ENCODE measurements at regions not wholly inside any gene's neighbourhood (a gene's known extent, or its start where the extent isn't known, plus 50 kb on each side); places are given as distances from the start of the nearest gene placed in this dataset.

DNA sequence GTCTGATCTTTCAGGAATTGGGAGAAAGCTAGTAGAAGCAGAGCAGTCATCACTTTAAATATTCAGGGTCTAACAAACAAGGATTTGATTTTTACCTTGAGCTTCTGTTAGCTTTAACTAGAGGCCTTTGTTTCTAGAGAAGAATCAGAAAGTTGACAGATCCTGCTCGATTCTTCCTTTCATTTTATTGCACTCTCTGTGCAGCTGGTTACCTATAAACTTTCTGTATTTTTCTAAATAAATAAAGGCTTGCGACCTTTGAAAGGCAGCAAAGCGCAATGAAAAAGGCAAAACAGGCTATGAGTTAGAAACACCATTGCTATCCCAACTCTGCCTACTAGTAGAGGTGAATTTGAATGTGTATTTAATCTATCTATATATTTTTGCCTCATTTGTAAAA, 101.4 kb upstream of the NPY2R start:
- no peak for TF ChIP-seq ZFP3 (CRISPR knock-in tag; IDR thresholded peaks at IDR 0.05)
- no peak for TF ChIP-seq ISL1 (CRISPR knock-in tag; IDR thresholded peaks at IDR 0.05)
- no peak for TF ChIP-seq OSR1 (CRISPR knock-in tag; IDR thresholded peaks at IDR 0.05)
- TF ChIP-seq CSDC2 (CRISPR knock-in tag; IDR thresholded peaks at IDR 0.05) = no peak
- TF ChIP-seq ARNTL (CRISPR knock-in tag; IDR thresholded peaks at IDR 0.05; ENCODE audit: borderline replicate concordance, low read depth) = no peak
- TF ChIP-seq, protein P1, sequence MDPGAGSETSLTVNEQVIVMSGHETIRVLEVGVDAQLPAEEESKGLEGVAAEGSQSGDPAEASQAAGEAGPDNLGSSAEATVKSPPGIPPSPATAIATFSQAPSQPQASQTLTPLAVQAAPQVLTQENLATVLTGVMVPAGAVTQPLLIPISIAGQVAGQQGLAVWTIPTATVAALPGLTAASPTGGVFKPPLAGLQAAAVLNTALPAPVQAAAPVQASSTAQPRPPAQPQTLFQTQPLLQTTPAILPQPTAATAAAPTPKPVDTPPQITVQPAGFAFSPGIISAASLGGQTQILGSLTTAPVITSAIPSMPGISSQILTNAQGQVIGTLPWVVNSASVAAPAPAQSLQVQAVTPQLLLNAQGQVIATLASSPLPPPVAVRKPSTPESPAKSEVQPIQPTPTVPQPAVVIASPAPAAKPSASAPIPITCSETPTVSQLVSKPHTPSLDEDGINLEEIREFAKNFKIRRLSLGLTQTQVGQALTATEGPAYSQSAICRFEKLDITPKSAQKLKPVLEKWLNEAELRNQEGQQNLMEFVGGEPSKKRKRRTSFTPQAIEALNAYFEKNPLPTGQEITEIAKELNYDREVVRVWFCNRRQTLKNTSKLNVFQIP (CRISPR knock-in tag; IDR thresholded peaks at IDR 0.05; ENCODE audit: borderline replicate concordance, low read depth) = no peak
- TF ChIP-seq ESRRG (CRISPR knock-in tag; IDR thresholded peaks at IDR 0.05) = no peak
- TF ChIP-seq RARB (CRISPR knock-in tag; IDR thresholded peaks at IDR 0.05) = no peak
- no peak for TF ChIP-seq PPARA (CRISPR knock-in tag; IDR thresholded peaks at IDR 0.05; ENCODE audit: borderline replicate concordance)
- TF ChIP-seq, protein P2, sequence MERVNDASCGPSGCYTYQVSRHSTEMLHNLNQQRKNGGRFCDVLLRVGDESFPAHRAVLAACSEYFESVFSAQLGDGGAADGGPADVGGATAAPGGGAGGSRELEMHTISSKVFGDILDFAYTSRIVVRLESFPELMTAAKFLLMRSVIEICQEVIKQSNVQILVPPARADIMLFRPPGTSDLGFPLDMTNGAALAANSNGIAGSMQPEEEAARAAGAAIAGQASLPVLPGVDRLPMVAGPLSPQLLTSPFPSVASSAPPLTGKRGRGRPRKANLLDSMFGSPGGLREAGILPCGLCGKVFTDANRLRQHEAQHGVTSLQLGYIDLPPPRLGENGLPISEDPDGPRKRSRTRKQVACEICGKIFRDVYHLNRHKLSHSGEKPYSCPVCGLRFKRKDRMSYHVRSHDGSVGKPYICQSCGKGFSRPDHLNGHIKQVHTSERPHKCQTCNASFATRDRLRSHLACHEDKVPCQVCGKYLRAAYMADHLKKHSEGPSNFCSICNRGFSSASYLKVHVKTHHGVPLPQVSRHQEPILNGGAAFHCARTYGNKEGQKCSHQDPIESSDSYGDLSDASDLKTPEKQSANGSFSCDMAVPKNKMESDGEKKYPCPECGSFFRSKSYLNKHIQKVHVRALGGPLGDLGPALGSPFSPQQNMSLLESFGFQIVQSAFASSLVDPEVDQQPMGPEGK (CRISPR knock-in tag; IDR thresholded peaks at IDR 0.05; ENCODE audit: borderline replicate concordance) = no peak
- no peak for TF ChIP-seq ZNF565 (CRISPR knock-in tag; conservative IDR thresholded peaks at IDR 0.05; ENCODE audit: low read depth)
- no peak for TF ChIP-seq TCF4 (CRISPR knock-in tag; IDR thresholded peaks at IDR 0.05; ENCODE audit: borderline replicate concordance)
- TF ChIP-seq ZNF70 (CRISPR knock-in tag; IDR thresholded peaks at IDR 0.05) = no peak
- no peak for TF ChIP-seq BACH2 (CRISPR knock-in tag; IDR thresholded peaks at IDR 0.05; ENCODE audit: borderline replicate concordance)
- TF ChIP-seq, protein P3, sequence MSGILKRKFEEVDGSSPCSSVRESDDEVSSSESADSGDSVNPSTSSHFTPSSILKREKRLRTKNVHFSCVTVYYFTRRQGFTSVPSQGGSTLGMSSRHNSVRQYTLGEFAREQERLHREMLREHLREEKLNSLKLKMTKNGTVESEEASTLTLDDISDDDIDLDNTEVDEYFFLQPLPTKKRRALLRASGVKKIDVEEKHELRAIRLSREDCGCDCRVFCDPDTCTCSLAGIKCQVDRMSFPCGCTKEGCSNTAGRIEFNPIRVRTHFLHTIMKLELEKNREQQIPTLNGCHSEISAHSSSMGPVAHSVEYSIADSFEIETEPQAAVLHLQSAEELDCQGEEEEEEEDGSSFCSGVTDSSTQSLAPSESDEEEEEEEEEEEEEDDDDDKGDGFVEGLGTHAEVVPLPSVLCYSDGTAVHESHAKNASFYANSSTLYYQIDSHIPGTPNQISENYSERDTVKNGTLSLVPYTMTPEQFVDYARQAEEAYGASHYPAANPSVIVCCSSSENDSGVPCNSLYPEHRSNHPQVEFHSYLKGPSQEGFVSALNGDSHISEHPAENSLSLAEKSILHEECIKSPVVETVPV (CRISPR knock-in tag; IDR thresholded peaks at IDR 0.05) = no peak
- no peak for TF ChIP-seq SNAI2 (CRISPR knock-in tag; IDR thresholded peaks at IDR 0.05)
- no peak for ATAC-seq

DNA sequence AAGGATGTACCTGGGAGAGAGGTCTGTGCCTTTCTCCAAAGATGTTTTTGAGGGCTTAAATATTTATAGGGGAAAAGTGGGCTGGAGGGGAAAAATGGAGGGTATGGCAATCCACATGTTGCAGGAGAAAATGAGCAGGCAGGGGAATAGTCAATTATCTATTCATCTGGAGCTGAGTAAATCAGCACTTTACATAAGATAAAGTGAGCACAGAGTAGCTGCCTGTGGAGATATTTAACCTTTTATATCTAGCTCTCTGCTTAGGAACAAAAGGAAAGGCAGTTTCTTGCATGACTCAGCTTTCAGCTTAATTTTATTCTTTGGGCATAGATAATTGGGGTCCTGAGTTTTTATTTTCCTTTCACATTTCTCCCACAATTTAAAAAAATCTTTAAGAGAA, 93.6 kb upstream of the NPY2R start:
- ATAC-seq = no peak
- TF ChIP-seq BACH2 (CRISPR knock-in tag; IDR thresholded peaks at IDR 0.05; ENCODE audit: borderline replicate concordance) (no peak), ISL1 (CRISPR knock-in tag; IDR thresholded peaks at IDR 0.05) (no peak), ZNF565 (CRISPR knock-in tag; conservative IDR thresholded peaks at IDR 0.05; ENCODE audit: low read depth) (no peak), ESRRG (CRISPR knock-in tag; IDR thresholded peaks at IDR 0.05) (no peak), ARNTL (CRISPR knock-in tag; IDR thresholded peaks at IDR 0.05; ENCODE audit: borderline replicate concordance, low read depth) (no peak), ZC3H10 (CRISPR knock-in tag; IDR thresholded peaks at IDR 0.05) (no peak), GLIS3 (CRISPR knock-in tag; IDR thresholded peaks at IDR 0.05) (no peak), OSR1 (CRISPR knock-in tag; IDR thresholded peaks at IDR 0.05) (no peak), TCF4 (CRISPR knock-in tag; IDR thresholded peaks at IDR 0.05; ENCODE audit: borderline replicate concordance) (no peak)
- TF ChIP-seq, protein P4, sequence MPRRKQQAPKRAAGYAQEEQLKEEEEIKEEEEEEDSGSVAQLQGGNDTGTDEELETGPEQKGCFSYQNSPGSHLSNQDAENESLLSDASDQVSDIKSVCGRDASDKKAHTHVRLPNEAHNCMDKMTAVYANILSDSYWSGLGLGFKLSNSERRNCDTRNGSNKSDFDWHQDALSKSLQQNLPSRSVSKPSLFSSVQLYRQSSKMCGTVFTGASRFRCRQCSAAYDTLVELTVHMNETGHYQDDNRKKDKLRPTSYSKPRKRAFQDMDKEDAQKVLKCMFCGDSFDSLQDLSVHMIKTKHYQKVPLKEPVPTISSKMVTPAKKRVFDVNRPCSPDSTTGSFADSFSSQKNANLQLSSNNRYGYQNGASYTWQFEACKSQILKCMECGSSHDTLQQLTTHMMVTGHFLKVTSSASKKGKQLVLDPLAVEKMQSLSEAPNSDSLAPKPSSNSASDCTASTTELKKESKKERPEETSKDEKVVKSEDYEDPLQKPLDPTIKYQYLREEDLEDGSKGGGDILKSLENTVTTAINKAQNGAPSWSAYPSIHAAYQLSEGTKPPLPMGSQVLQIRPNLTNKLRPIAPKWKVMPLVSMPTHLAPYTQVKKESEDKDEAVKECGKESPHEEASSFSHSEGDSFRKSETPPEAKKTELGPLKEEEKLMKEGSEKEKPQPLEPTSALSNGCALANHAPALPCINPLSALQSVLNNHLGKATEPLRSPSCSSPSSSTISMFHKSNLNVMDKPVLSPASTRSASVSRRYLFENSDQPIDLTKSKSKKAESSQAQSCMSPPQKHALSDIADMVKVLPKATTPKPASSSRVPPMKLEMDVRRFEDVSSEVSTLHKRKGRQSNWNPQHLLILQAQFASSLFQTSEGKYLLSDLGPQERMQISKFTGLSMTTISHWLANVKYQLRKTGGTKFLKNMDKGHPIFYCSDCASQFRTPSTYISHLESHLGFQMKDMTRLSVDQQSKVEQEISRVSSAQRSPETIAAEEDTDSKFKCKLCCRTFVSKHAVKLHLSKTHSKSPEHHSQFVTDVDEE (CRISPR knock-in tag; IDR thresholded peaks at IDR 0.05) = no peak

DNA sequence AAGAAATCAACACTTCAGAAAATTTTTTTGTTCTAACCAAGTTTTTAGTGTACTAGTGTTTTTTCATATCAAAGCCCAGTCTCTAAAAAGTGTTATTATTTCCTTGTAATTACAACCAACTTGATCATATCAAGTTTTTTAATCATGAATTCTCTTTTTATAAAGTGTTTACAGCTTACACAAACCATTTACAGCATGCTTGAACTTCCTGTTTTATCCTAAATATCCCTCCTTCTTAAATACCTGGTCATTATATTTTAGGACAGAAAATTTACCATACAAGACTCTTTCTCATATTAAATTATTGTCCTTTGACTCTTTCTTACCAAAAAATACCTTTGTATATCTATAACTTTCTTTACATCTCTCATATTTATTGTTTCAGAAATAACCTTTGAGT, 89.4 kb upstream of the NPY2R start:
- no peak for ATAC-seq
- no peak for TF ChIP-seq ARNTL (CRISPR knock-in tag; IDR thresholded peaks at IDR 0.05; ENCODE audit: borderline replicate concordance, low read depth)
- TF ChIP-seq ZNF8 (CRISPR knock-in tag; IDR thresholded peaks at IDR 0.05) = no peak
- no peak for TF ChIP-seq GLIS3 (CRISPR knock-in tag; IDR thresholded peaks at IDR 0.05)
- no peak for TF ChIP-seq ZNF70 (CRISPR knock-in tag; IDR thresholded peaks at IDR 0.05)
- TF ChIP-seq ZNF565 (CRISPR knock-in tag; conservative IDR thresholded peaks at IDR 0.05; ENCODE audit: low read depth) = no peak
- no peak for TF ChIP-seq ISL1 (CRISPR knock-in tag; IDR thresholded peaks at IDR 0.05)

DNA sequence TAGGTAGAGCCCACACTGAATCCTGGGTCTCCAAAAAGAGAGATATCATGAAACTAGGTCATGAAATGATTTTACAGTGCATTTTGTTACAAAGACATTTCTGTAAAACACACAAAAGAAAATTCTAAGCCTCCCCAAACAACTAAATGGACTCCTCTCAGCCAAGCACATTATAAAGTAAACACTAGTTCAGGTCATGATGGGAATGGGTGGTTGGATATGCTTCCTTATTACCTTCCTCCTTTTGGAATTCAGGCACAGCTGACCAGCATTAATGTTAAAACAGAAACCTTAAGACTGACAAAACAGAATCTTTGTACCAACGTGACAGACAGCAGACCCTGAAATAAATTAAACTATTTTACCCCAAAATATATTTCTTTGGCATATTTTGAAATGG, 87.9 kb upstream of the NPY2R start:
- TF ChIP-seq, protein P3 (CRISPR knock-in tag; IDR thresholded peaks at IDR 0.05) = no peak
- ATAC-seq = no peak

Data from SK-N-SH treated with all-trans-retinoic acid at 6 μM for 48 hours (cell line).